ENCODE measurements at regions not wholly inside any gene's neighbourhood (a gene's known extent, or its start where the extent isn't known, plus 50 kb on each side); places are given as distances from the start of the nearest gene placed in this dataset.
A peak's percentile ranks its signal among the peaks of the same experiment; 100 is the strongest.

- Histone ChIP-seq H3K27me3 (no peaks in the 10 kb centered on the region), H3K4me1 (peaks cover 0 to 27% (median 11%) of the 10 kb centered on the region in 4 donors), H3K27ac (peak overlapping the region; percentile 77 to 96 (median 93)), H3K36me3 (no peaks in the 10 kb centered on the region), H3K9me3 (no peaks in the 10 kb centered on the region), H3K4me3 (peak overlapping the region; percentile 26 to 58 (median 57))
- peak; percentile 70 to 88 (median 86) for DNase-seq
- ATAC-seq = peak; percentile 46 to 69 (median 63)
- WGBS (ENCODE audit: insufficient coverage, low coverage, low lambda C conversion rate, missing lambda C conversion rate) = 6% methylated on average over 13 of the region's 85 CpGs
- TF ChIP-seq, protein P1, sequence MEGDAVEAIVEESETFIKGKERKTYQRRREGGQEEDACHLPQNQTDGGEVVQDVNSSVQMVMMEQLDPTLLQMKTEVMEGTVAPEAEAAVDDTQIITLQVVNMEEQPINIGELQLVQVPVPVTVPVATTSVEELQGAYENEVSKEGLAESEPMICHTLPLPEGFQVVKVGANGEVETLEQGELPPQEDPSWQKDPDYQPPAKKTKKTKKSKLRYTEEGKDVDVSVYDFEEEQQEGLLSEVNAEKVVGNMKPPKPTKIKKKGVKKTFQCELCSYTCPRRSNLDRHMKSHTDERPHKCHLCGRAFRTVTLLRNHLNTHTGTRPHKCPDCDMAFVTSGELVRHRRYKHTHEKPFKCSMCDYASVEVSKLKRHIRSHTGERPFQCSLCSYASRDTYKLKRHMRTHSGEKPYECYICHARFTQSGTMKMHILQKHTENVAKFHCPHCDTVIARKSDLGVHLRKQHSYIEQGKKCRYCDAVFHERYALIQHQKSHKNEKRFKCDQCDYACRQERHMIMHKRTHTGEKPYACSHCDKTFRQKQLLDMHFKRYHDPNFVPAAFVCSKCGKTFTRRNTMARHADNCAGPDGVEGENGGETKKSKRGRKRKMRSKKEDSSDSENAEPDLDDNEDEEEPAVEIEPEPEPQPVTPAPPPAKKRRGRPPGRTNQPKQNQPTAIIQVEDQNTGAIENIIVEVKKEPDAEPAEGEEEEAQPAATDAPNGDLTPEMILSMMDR (IDR thresholded peaks at IDR 0.05) = no peak
- peak; percentile 88 for TF ChIP-seq POLR2A (IDR thresholded peaks at IDR 0.05)
- intact Hi-C loops (cut with DNase I) = loop anchor here in 1 of 2 donors (10.0 kb wide), 2 partner anchors 76 to 174 kb away; no protein-coding TSS in a partner anchor
Measured at GRCh38 chr18:22348521-22349316, 69.0 kb downstream of the CTAGE1 start.

- Histone ChIP-seq H3K4me1 (peaks cover 0 to 27% (median 11%) of the 10 kb centered on the region in 4 donors), H3K4me3 (peak overlapping the region; percentile 26 to 58 (median 57)), H3K27ac (peak overlapping the region; percentile 77 to 96 (median 93)), H3K27me3 (no peaks in the 10 kb centered on the region), H3K36me3 (no peaks in the 10 kb centered on the region), H3K9me3 (no peaks in the 10 kb centered on the region)
- DNase-seq (peak in 2 of 3 donors; percentile 43 to 61), ATAC-seq (peak; percentile 2 to 26 (median 20))
- TF ChIP-seq, protein P1 (IDR thresholded peaks at IDR 0.05) = no peak
- TF ChIP-seq POLR2A (IDR thresholded peaks at IDR 0.05) = no peak
- WGBS (ENCODE audit: insufficient coverage, low coverage, low lambda C conversion rate, missing lambda C conversion rate) = 2% methylated on average over 19 of the region's 26 CpGs
- intact Hi-C loops (cut with DNase I) = loop anchor here in 1 of 2 donors (10.0 kb wide), 2 partner anchors 77 to 173 kb away; no protein-coding TSS in a partner anchor
Measured at GRCh38 chr18:22347606-22348511, 69.9 kb downstream of the CTAGE1 start.

- TF ChIP-seq, protein P1 (IDR thresholded peaks at IDR 0.05) = no peak
- peak; percentile 73 for TF ChIP-seq POLR2A (IDR thresholded peaks at IDR 0.05)
- ATAC-seq = peak; percentile 79 to 89 (median 85)
- DNase-seq = peak; percentile 88 to 96 (median 96)
- H3K9me3 ChIP-seq = no peaks in the 10 kb centered on the region
- peak overlapping the region; percentile 77 to 96 (median 93) for H3K27ac ChIP-seq
- WGBS (ENCODE audit: insufficient coverage, low coverage, low lambda C conversion rate, missing lambda C conversion rate) = 1% methylated on average over 11 of the region's 15 CpGs
- H3K27me3 ChIP-seq = no peaks in the 10 kb centered on the region
- intact Hi-C loops (cut with DNase I) = loop anchor here in 1 of 2 donors (10.0 kb wide), 2 partner anchors 78 to 172 kb away; no protein-coding TSS in a partner anchor
- H3K36me3 ChIP-seq = no peaks in the 10 kb centered on the region
- peak overlapping the region in 2 of 3 donors; percentile 57 to 58 for H3K4me3 ChIP-seq
- peaks cover 0 to 27% (median 11%) of the 10 kb centered on the region in 4 donors for H3K4me1 ChIP-seq
Measured at GRCh38 chr18:22346953-22347605, 70.6 kb downstream of the CTAGE1 start.

Data from right lobe of liver (tissue), 6 donors.